Adrenal gland (tissue), 9 donors: ENCODE measurements at regions not wholly inside any gene's neighbourhood (a gene's known extent, or its start where the extent isn't known, plus 50 kb on each side); places are given as distances from the start of the nearest gene placed in this dataset.

ENCODE experiments used
- DNase-seq, 7 donors: peaks; one replicate each; pipeline ENCODE4 v3.0.0-alpha.2; 2019 to 2020
- H3K27ac ChIP-seq, 5 donors: fragments of 200-600 bp; sonication (generic) in 4 of 5; 1 replicate in 3 of 5; 2 replicates in 2 of 5; pipeline versions ENCODE4 v1.5.1 to v1.8.0; 2016 to 2020; ENCODE audit warnings: mild to moderate bottlenecking in 1 of 5
- H3K27me3 ChIP-seq: fragments of 200-600 bp; 2 replicates; pipeline ENCODE4 v1.8.0; 2021
- H3K36me3 ChIP-seq, 2 donors: fragments of 200-600 bp; replicated peaks in 1 of 2; 1 replicate in 1 of 2; 2 replicates in 1 of 2; pipeline versions ENCODE4 v1.5.1 to v1.8.0; 2018 to 2022
- H3K4me1 ChIP-seq, 2 donors: fragments of 200-600 bp; replicated peaks in 1 of 2; 1 replicate in 1 of 2; 2 replicates in 1 of 2; pipeline versions ENCODE4 v1.5.1 to v1.8.0; 2018 to 2021
- H3K4me3 ChIP-seq, 4 donors: fragments of 200-600 bp; sonication (generic) in 3 of 4; one replicate each; pipeline ENCODE4 v1.5.1; 2016 to 2018
- H3K9me3 ChIP-seq, 3 donors: fragments of 200-600 bp; sonication (generic) in 1 of 3; replicated peaks in 1 of 3; 1 replicate in 2 of 3; 2 replicates in 1 of 3; pipeline versions ENCODE4 v1.5.1 to v1.8.0; 2016 to 2021
- POLR2A ChIP-seq, 2 donors: fragments of 450-650 bp; IDR thresholded peaks; one replicate each; pipeline ENCODE4 v1.6.1; 2017; ENCODE audit warnings: antibody characterized with exemption in 2 of 2, mild to moderate bottlenecking in 2 of 2, moderate library complexity in 1 of 2
- WGBS, 4 donors: extraction: QIAGEN DNeasy Blood & Tissue Kit in 2 of 4; methylation state at CpG; one replicate each; pipeline versions ENCODE4 v1.1.5 to v1.1.7; 2013 to 2017; 5-methylcytosine and 5-hydroxymethylcytosine counted together
- intact Hi-C, 2 donors: fragments of 100-400 bp; cut with DNase I; formaldehyde crosslinking; loops; one replicate each; pipeline versions ENCODE4 v1.14.1 to v1.15.0; 2022 to 2023
- TF ChIP-seq, protein P1 (sequence below), 6 experiments: fragments of 450-650 bp in 4 of 6; fragments of 200-600 bp in 2 of 6; sonication (generic) in 1 of 6; IDR thresholded peaks; 1 replicate in 5 of 6; 2 replicates in 1 of 6; pipeline versions ENCODE4 v1.5.1 to v1.8.0; 2016 to 2021; ENCODE audit warnings: antibody characterized with exemption in 6 of 6, mild to moderate bottlenecking in 2 of 6, moderate library complexity in 1 of 6
- donor health status: healthy with polysubstance abuse.
- donor health status: Bipolar disorder and iron deficiency.
- donor health status: DM: yes; HTN: yes; CAD: no.
- donor health status: DM: no; HTN: no; CAD: no.
- donor health status: DM: no; HTN: no; CAD: no.

DNA sequence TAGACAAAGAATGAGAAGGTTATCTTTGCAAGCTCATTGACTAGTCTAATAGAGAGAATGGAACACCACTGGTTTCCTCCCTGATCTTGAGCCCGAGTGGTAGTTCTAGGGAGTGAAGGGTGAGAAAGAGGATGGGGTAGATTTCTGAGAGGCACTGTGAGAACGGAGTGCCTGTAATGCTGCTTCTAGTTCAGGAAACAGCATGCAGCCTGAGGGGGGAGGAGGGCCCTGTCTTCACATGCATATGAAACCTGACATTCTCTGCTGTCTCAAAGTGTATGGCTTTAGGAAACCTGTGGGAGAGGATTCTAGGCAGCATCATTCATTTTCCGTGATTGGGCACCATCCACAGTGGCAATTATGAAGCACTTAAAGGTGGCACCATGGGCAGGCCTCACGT, 259.4 kb upstream of the MAN1A1 start:
- WGBS, 4 donors, result 79 to 92% (median 90%) methylated on average over 3 to 4 of the region's 4 CpGs
- Histone ChIP-seq H3K27me3 (no peaks in the 10 kb centered on the region), H3K27ac (no peak overlapping the region), H3K36me3 (no peaks in the 10 kb centered on the region), H3K4me3 (no peak overlapping the region), H3K4me1 (peaks cover 0 to 3% of the 10 kb centered on the region in 2 donors), H3K9me3 (no peaks in the 10 kb centered on the region)
- no peak for DNase-seq
- intact Hi-C loops, result no loop called here
- TF ChIP-seq POLR2A (IDR thresholded peaks at IDR 0.05), result no peak
- TF ChIP-seq, protein P1, sequence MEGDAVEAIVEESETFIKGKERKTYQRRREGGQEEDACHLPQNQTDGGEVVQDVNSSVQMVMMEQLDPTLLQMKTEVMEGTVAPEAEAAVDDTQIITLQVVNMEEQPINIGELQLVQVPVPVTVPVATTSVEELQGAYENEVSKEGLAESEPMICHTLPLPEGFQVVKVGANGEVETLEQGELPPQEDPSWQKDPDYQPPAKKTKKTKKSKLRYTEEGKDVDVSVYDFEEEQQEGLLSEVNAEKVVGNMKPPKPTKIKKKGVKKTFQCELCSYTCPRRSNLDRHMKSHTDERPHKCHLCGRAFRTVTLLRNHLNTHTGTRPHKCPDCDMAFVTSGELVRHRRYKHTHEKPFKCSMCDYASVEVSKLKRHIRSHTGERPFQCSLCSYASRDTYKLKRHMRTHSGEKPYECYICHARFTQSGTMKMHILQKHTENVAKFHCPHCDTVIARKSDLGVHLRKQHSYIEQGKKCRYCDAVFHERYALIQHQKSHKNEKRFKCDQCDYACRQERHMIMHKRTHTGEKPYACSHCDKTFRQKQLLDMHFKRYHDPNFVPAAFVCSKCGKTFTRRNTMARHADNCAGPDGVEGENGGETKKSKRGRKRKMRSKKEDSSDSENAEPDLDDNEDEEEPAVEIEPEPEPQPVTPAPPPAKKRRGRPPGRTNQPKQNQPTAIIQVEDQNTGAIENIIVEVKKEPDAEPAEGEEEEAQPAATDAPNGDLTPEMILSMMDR (IDR thresholded peaks at IDR 0.05), result no peak

DNA sequence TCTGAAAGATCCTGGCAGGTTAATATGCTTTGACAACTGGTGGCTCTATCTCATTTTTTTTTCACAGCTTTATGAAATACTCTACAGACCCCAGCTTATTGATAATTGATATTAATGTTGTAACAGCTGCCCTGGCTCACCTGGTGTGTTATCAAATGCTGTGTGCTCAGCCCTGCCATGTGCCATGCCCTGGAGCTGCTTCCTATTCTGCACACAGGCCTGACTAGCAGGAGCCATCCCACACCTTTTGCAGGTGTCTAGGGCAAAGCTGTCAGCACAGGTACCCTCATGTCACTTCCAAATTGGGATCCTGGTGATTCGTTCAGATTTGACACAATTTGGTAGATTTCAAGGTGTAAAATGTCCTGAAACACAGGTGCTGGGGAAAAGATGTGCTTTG, 254.6 kb upstream of the MAN1A1 start:
- H3K4me1 ChIP-seq, result no peaks in the 10 kb centered on the region
- no peaks in the 10 kb centered on the region for H3K9me3 ChIP-seq
- no peak overlapping the region for H3K4me3 ChIP-seq
- no peak overlapping the region for H3K27ac ChIP-seq
- DNase-seq, result no peak
- TF ChIP-seq POLR2A (IDR thresholded peaks at IDR 0.05), result no peak
- TF ChIP-seq, protein P1 (IDR thresholded peaks at IDR 0.05), result no peak
- intact Hi-C loops, result no loop called here
- WGBS, 4 donors, result 75 to 85% (median 81%) methylated on average over 1 of the region's 1 CpG
- no peaks in the 10 kb centered on the region for H3K36me3 ChIP-seq
- no peaks in the 10 kb centered on the region for H3K27me3 ChIP-seq

DNA sequence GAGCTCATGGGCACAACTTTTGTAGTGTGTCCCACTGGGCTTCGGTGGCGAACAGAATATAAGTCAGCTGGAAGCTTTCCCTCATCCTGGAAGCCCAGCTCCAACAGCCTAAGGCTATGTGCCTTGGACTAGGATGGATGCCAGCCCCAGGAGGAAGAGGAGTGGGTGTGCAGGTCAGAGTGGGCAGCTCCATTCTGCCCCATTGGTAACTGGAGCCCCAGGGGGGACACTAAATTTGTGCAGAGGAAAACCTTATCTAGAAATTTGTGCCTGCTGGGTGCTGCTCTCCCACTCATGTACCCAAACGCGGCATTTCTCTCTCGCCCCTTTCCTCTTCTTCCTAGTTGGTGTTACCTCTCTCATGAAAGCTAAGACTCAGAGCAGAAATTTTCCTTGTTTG, 253.9 kb upstream of the MAN1A1 start:
- no peaks in the 10 kb centered on the region for H3K27me3 ChIP-seq
- H3K27ac ChIP-seq, result no peak overlapping the region
- no peak overlapping the region for H3K4me3 ChIP-seq
- intact Hi-C loops, result no loop called here
- no peaks in the 10 kb centered on the region for H3K36me3 ChIP-seq
- H3K4me1 ChIP-seq, result no peaks in the 10 kb centered on the region
- H3K9me3 ChIP-seq, result no peaks in the 10 kb centered on the region
- no peak for DNase-seq
- TF ChIP-seq POLR2A (IDR thresholded peaks at IDR 0.05), result no peak
- TF ChIP-seq, protein P1 (IDR thresholded peaks at IDR 0.05), result no peak
- 89 to 96% (median 95%) methylated on average over 4 to 5 of the region's 5 CpGs for WGBS, 4 donors

DNA sequence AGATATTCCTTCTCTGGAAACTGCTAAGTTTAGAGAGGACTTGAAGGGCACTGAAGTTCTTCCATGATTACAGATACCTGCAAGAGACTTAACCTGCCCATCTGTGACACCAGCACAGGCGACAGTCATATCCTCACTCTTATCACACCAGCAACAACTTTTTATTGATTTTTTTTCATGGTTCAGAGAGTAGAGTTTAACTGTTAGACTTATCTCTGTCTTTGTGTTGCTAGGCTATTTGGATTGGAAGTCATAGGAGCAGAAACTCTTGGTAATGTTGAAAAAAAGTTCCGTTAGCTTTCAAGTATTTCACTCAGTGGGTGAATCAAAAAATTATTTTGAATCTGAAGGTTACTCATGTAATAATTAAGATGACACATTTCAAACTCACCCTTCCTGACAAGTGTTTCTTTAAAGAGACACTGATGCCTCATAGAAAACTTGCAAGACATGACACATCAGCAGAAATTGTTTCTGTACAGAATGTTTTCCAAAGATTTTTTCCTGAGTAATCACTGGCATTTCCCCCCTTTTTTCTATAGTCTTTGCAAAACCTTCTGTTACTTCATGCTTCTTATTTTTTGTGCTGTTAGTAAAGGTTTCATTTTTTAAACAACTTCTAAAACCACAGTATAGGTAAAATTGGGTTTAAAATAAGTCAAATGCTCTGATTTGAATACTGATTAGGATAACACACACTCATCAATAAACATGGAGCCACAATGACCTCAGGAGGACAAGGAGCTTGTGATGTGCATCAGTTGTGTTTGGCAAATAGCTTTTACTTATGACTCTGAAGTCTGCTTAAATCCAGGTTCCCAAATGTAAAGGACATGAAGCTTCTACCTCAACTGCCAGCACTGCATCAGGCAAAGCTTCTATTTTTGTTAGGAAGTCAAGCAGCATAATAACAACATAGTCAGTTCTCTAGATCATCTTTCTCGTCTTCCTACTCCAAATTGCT, 252.9 kb upstream of the MAN1A1 start:
- Histone ChIP-seq H3K27ac (no peak overlapping the region), H3K4me3 (no peak overlapping the region), H3K4me1 (no peaks in the 10 kb centered on the region), H3K9me3 (no peaks in the 10 kb centered on the region), H3K27me3 (no peaks in the 10 kb centered on the region), H3K36me3 (no peaks in the 10 kb centered on the region)
- DNase-seq, result no peak
- intact Hi-C loops, result no loop called here
- TF ChIP-seq, protein P1 (IDR thresholded peaks at IDR 0.05), result no peak
- no peak for TF ChIP-seq POLR2A (IDR thresholded peaks at IDR 0.05)
- WGBS, 4 donors, result 66 to 77% (median 69%) methylated on average over 3 of the region's 3 CpGs
